ENCODE measurements at regions not wholly inside any gene's neighbourhood (a gene's known extent, or its start where the extent isn't known, plus 50 kb on each side); places are given as distances from the start of the nearest gene placed in this dataset.

DNA sequence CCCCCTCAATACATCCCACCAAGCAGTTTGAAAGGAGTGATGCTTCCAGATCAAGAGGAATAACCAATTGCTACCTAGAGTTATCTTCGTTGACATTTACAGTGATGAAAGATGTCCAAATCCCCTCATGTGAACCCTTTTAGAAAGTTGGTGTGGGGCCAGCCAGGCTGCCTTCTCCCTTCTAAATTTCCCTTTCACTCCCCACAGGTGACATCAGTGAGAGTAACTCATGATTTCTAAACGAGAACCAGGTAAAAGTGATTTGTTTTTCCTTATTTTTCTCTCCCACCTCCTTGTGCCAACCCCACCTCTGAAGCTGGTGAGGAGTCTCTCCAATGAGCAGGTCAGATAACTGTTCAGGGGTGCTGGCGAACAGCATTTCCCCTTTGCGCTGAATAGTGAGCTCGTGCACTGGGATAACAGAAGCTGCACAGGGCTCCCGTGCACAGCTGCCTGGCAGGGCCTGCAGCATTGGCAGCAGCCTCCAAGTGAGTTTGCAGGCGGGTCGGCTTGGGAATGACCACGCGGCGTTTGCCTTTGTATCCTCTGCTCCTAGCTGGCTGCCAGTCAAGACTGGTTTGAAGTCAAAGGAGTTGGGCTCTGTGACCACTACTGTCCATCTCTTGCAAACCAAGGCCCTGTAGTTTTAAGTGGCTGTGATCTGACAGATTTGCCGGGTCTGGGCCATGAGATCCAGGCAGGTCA is 70.2 kb upstream of the CORO2B start:
- H3K36me3 ChIP-seq (ENCODE audit: control insufficient read depth in 1 of 2, insufficient read depth in 2 of 2, low read length in 2 of 2) = no peaks in the 10 kb centered on the region
- no peak overlapping the region for H3K9ac ChIP-seq (ENCODE audit: low read depth in 1 of 2, low read length in 2 of 2)
- H3K4me1 ChIP-seq (ENCODE audit: control insufficient read depth in 1 of 2, insufficient read depth in 2 of 2, low read length in 2 of 2) = no peaks in the 10 kb centered on the region
- no peak overlapping the region for H3K4me3 ChIP-seq (ENCODE audit: low read depth in 1 of 2, low read length in 2 of 2)
- H3K27ac ChIP-seq (ENCODE audit: low read depth, low read length) = no peak overlapping the region
- peaks cover 0 to 2% of the 10 kb centered on the region in 2 donors for H3K27me3 ChIP-seq (ENCODE audit: control insufficient read depth in 1 of 2, insufficient read depth in 2 of 2, low read length in 2 of 2)
- no peaks in the 10 kb centered on the region for H3K9me3 ChIP-seq (ENCODE audit: control insufficient read depth in 1 of 2, low read length in 2 of 2)

DNA sequence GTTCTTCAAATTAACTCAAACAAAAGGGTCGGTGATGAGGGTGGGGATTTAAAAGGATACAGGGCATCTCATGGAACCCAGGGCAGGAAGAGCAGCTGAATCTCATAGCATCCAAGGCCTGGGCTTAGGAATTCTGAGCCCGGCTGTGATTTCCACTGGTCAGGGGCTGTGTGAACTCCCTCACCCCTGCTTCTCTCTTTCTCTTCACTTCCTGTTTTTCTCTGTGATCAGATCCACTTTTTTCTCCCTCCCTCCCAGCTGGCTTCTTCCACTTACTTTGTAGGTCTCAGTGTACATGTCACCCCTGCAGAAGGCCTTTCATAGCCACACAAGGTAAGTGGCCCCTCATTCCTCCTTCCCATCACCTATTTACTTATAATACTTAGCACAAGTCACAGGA is 68.2 kb upstream of the CORO2B start:
- Histone ChIP-seq H3K27me3 (ENCODE audit: control insufficient read depth in 1 of 2, insufficient read depth in 2 of 2, low read length in 2 of 2) (peaks cover 0 to 2% of the 10 kb centered on the region in 2 donors), H3K4me1 (ENCODE audit: control insufficient read depth in 1 of 2, insufficient read depth in 2 of 2, low read length in 2 of 2) (no peaks in the 10 kb centered on the region), H3K4me3 (ENCODE audit: low read depth in 1 of 2, low read length in 2 of 2) (no peak overlapping the region), H3K9me3 (ENCODE audit: control insufficient read depth in 1 of 2, low read length in 2 of 2) (no peaks in the 10 kb centered on the region), H3K27ac (ENCODE audit: low read depth, low read length) (no peak overlapping the region), H3K9ac (ENCODE audit: low read depth in 1 of 2, low read length in 2 of 2) (no peak overlapping the region), H3K36me3 (ENCODE audit: control insufficient read depth in 1 of 2, insufficient read depth in 2 of 2, low read length in 2 of 2) (no peaks in the 10 kb centered on the region)

DNA sequence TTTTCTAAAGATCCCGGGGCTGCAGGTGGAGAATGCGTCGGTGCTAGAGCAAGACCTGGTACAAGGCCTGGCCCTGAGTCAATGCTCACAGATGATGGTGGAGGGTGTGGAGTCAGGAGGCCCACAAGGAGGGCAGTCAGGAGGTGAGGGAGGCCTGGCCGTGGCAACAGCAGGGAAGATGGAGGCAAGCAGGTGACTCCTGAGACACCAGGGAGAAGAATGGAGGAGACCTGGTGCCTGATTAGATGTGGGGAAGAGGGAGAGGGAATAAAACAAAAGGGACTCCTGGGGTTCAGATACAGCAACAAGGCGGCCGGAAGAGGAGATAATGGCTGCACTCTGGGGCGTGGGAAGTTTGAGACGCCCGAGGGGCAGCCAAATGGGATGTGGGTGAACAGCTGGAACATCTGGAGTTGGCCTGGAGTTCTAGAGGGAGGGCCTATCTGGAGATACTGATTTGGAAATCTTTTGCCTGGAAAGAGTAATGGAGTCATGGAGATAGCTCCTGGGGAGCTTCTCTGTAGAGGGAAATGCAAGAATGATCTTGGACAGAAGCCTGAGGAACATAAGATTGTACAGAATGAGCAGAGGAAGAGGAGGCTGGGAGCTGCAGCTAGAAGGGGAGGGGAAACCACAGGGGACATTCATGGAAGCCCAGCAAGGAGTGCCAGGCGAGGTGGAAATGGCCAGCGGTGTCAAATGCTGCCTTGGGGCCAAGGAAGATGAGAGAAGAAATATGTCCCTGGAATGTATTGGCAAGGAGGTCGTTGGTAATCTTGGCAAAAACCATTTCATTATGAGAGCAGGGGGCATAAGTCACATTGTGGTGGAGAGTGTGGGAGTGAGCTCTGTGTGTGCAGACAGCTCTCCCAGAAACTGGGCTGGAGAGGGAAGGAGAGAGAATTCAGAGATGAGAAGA is 67.5 kb upstream of the CORO2B start:
- H3K9me3 ChIP-seq (ENCODE audit: control insufficient read depth in 1 of 2, low read length in 2 of 2) = no peaks in the 10 kb centered on the region
- no peaks in the 10 kb centered on the region for H3K36me3 ChIP-seq (ENCODE audit: control insufficient read depth in 1 of 2, insufficient read depth in 2 of 2, low read length in 2 of 2)
- H3K9ac ChIP-seq (ENCODE audit: low read depth in 1 of 2, low read length in 2 of 2) = no peak overlapping the region
- H3K27me3 ChIP-seq (ENCODE audit: control insufficient read depth in 1 of 2, insufficient read depth in 2 of 2, low read length in 2 of 2) = peaks cover 0 to 2% of the 10 kb centered on the region in 2 donors
- H3K27ac ChIP-seq (ENCODE audit: low read depth, low read length) = no peak overlapping the region
- H3K4me1 ChIP-seq (ENCODE audit: control insufficient read depth in 1 of 2, insufficient read depth in 2 of 2, low read length in 2 of 2) = no peaks in the 10 kb centered on the region
- H3K4me3 ChIP-seq (ENCODE audit: low read depth in 1 of 2, low read length in 2 of 2) = no peak overlapping the region

DNA sequence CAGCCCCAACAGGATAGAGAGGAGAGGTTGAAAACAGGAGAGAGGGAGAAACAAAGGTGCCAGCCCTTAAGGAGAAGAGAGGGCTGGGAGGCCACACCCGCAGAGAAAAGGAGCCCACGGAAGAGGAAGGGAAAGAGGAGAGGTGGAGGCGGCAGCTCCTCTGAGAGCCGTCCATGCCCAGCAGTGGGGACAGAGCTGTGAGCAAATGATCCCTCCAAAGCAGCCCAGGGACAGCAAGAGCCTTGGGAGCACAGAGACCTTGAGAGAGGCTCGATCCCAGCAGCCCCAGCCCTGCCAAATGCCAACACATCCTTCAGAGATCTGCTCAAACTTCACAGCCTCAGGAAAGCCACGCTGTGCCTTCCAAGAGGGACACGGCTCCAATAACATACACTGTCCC is 66.7 kb upstream of the CORO2B start:
- H3K36me3 ChIP-seq (ENCODE audit: control insufficient read depth in 1 of 2, insufficient read depth in 2 of 2, low read length in 2 of 2) = no peaks in the 10 kb centered on the region
- H3K9me3 ChIP-seq (ENCODE audit: control insufficient read depth in 1 of 2, low read length in 2 of 2) = no peaks in the 10 kb centered on the region
- H3K9ac ChIP-seq (ENCODE audit: low read depth in 1 of 2, low read length in 2 of 2) = no peak overlapping the region
- peaks cover 0 to 2% of the 10 kb centered on the region in 2 donors for H3K27me3 ChIP-seq (ENCODE audit: control insufficient read depth in 1 of 2, insufficient read depth in 2 of 2, low read length in 2 of 2)
- H3K4me3 ChIP-seq (ENCODE audit: low read depth in 1 of 2, low read length in 2 of 2) = no peak overlapping the region
- H3K27ac ChIP-seq (ENCODE audit: low read depth, low read length) = no peak overlapping the region
- H3K4me1 ChIP-seq (ENCODE audit: control insufficient read depth in 1 of 2, insufficient read depth in 2 of 2, low read length in 2 of 2) = no peaks in the 10 kb centered on the region

DNA sequence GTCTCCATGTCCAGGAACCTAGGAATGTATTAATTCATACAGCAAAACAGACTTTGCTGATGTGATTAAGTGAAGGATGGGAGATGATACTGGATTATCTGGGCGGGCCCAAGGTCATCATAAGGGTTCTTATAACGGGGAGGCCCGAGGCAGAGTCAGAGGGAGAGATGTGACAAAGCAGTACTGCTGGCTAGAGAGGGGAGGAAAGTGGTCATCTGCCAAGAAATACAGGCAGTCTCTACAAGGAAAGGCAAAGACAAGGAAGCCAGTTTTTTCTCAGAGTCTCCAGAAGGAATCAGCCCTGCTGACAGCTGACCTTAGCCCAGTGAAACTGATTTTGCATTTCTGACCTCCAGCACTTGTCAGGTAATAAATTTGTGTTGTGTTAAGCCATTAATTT is 66.2 kb upstream of the CORO2B start:
- Histone ChIP-seq H3K9ac (ENCODE audit: low read depth in 1 of 2, low read length in 2 of 2) (no peak overlapping the region), H3K4me3 (ENCODE audit: low read depth in 1 of 2, low read length in 2 of 2) (no peak overlapping the region), H3K36me3 (ENCODE audit: control insufficient read depth in 1 of 2, insufficient read depth in 2 of 2, low read length in 2 of 2) (no peaks in the 10 kb centered on the region), H3K9me3 (ENCODE audit: control insufficient read depth in 1 of 2, low read length in 2 of 2) (no peaks in the 10 kb centered on the region), H3K4me1 (ENCODE audit: control insufficient read depth in 1 of 2, insufficient read depth in 2 of 2, low read length in 2 of 2) (no peaks in the 10 kb centered on the region), H3K27me3 (ENCODE audit: control insufficient read depth in 1 of 2, insufficient read depth in 2 of 2, low read length in 2 of 2) (peaks cover 0 to 2% of the 10 kb centered on the region in 2 donors), H3K27ac (ENCODE audit: low read depth, low read length) (no peak overlapping the region)

DNA sequence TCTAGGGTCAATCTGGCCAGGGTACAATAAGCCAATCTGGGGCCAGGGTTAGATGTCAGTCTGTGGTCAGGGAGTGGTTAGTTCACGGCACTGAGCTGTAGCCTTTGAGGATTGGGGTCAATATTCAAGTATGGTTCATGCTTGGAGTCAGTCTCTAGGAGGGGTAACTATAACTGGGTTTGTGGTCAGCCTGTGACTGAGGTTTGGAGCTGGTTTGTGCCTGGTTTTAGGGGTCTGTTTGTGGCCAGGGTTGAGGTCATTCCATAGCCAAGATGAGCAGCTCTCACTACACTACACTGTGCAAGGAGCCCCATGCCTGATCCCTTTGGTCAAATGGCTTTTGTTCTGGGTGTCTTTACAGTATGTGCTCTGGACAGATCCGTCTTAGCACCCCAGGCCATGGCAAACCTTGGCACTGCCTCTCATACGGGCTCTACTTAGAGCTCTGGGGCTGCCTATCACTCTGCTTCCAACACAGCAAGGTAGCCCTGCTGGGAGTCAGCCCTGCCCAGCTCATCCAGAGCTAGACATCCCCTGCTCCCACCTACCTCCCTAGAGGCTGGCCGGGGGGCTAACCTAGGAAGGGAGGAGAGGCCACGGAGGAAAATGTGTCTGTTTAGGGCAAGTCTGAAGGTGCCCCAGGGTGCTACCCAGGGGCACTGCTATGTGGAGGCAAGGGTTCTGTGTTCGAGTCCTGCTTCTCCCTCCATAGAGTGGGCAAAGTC is 63.3 kb upstream of the CORO2B start:
- Histone ChIP-seq H3K4me1 (ENCODE audit: control insufficient read depth in 1 of 2, insufficient read depth in 2 of 2, low read length in 2 of 2) (no peaks in the 10 kb centered on the region), H3K27ac (ENCODE audit: low read depth, low read length) (no peak overlapping the region), H3K4me3 (ENCODE audit: low read depth in 1 of 2, low read length in 2 of 2) (no peak overlapping the region), H3K27me3 (ENCODE audit: control insufficient read depth in 1 of 2, insufficient read depth in 2 of 2, low read length in 2 of 2) (peaks cover 0 to 2% of the 10 kb centered on the region in 2 donors), H3K9ac (ENCODE audit: low read depth in 1 of 2, low read length in 2 of 2) (no peak overlapping the region), H3K36me3 (ENCODE audit: control insufficient read depth in 1 of 2, insufficient read depth in 2 of 2, low read length in 2 of 2) (no peaks in the 10 kb centered on the region), H3K9me3 (ENCODE audit: control insufficient read depth in 1 of 2, low read length in 2 of 2) (no peaks in the 10 kb centered on the region)

DNA sequence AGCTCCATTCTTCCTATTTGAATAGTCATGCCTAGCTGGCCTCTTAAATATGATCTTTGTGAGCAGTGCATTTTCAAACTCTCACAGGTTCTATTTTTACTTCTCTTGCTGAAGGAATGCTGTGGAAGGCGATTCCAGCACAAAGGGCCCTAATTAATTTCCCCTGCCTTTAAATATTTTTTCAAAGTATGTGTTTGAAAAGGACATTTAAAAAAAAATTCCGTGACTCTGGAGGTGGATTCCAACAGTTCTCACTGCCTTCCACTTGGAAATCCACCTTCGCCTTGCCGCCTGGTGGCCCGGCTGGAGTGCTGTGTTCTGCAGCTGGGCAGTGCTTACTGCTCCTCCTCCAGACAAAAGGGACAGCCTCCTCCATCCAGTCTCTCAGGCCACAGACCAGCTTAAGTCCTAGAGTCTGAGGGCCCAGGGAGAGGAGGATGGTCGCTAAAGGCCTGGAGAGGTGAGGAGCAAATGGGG is 61.5 kb upstream of the CORO2B start:
- Histone ChIP-seq H3K9ac (ENCODE audit: low read depth in 1 of 2, low read length in 2 of 2) (no peak overlapping the region), H3K27me3 (ENCODE audit: control insufficient read depth in 1 of 2, insufficient read depth in 2 of 2, low read length in 2 of 2) (peaks cover 0 to 2% of the 10 kb centered on the region in 2 donors), H3K27ac (ENCODE audit: low read depth, low read length) (no peak overlapping the region), H3K9me3 (ENCODE audit: control insufficient read depth in 1 of 2, low read length in 2 of 2) (no peaks in the 10 kb centered on the region), H3K4me3 (ENCODE audit: low read depth in 1 of 2, low read length in 2 of 2) (no peak overlapping the region), H3K4me1 (ENCODE audit: control insufficient read depth in 1 of 2, insufficient read depth in 2 of 2, low read length in 2 of 2) (no peaks in the 10 kb centered on the region), H3K36me3 (ENCODE audit: control insufficient read depth in 1 of 2, insufficient read depth in 2 of 2, low read length in 2 of 2) (no peaks in the 10 kb centered on the region)

- no peak overlapping the region for H3K27ac ChIP-seq (ENCODE audit: low read depth, low read length)
- H3K4me1 ChIP-seq (ENCODE audit: control insufficient read depth in 1 of 2, insufficient read depth in 2 of 2, low read length in 2 of 2) = no peaks in the 10 kb centered on the region
- no peaks in the 10 kb centered on the region for H3K27me3 ChIP-seq (ENCODE audit: control insufficient read depth in 1 of 2, insufficient read depth in 2 of 2, low read length in 2 of 2)
- H3K4me3 ChIP-seq (ENCODE audit: low read depth in 1 of 2, low read length in 2 of 2) = no peak overlapping the region
- H3K9ac ChIP-seq (ENCODE audit: low read depth in 1 of 2, low read length in 2 of 2) = no peak overlapping the region
- H3K9me3 ChIP-seq (ENCODE audit: control insufficient read depth in 1 of 2, low read length in 2 of 2) = no peaks in the 10 kb centered on the region
- H3K36me3 ChIP-seq (ENCODE audit: control insufficient read depth in 1 of 2, insufficient read depth in 2 of 2, low read length in 2 of 2) = no peaks in the 10 kb centered on the region
Measured at GRCh38 chr15:68518046-68518445, 60.7 kb upstream of the CORO2B start.

DNA sequence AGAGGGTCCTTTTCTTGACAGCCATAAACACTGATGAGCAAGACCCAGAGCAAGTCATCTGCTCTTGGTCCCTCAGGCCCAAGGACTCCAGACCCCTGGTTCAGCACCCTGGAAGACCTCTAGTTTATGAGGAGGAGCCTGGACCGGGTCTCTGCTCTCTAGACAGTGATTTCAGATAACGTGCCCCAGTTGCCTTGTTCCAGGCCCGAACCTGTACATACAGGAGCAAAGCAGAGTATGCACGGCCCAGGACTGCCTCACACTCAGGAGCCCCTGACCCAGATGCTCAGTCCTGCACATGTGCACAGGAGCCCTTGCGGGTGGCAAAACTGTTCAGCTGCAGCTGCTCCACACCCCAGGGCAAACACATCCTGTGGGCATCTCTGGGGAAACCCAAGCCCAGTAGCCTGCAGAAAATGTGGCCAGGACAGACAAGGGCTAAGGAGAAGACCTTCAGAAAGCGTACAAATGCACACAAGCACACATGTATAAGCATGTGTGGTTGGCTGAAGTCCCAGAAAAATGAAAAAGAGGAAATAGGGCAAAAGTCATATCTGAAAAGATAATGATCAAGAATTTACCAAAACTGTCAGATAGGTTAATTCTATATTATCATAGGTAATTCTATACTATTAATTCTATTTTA is 59.9 kb upstream of the CORO2B start:
- Histone ChIP-seq H3K4me1 (ENCODE audit: control insufficient read depth in 1 of 2, insufficient read depth in 2 of 2, low read length in 2 of 2) (no peaks in the 10 kb centered on the region), H3K36me3 (ENCODE audit: control insufficient read depth in 1 of 2, insufficient read depth in 2 of 2, low read length in 2 of 2) (no peaks in the 10 kb centered on the region), H3K27ac (ENCODE audit: low read depth, low read length) (no peak overlapping the region), H3K4me3 (ENCODE audit: low read depth in 1 of 2, low read length in 2 of 2) (no peak overlapping the region), H3K9me3 (ENCODE audit: control insufficient read depth in 1 of 2, low read length in 2 of 2) (no peaks in the 10 kb centered on the region), H3K9ac (ENCODE audit: low read depth in 1 of 2, low read length in 2 of 2) (no peak overlapping the region), H3K27me3 (ENCODE audit: control insufficient read depth in 1 of 2, insufficient read depth in 2 of 2, low read length in 2 of 2) (no peaks in the 10 kb centered on the region)
